Chondrocyte (in vitro differentiated cells): ENCODE measurements at regions not wholly inside any gene's neighbourhood (a gene's known extent, or its start where the extent isn't known, plus 50 kb on each side); places are given as distances from the start of the nearest gene placed in this dataset.

Experiments used
- DNase-seq: peaks from one replicate; pipeline ENCODE4 v3.0.0; 2021; ENCODE audit warnings: mixed read lengths, low spot score
- H3K27ac Mint-ChIP-seq: one replicate; pipeline ENCODE4 v1.8.0; 2021; ENCODE audit warnings: mild to moderate bottlenecking, moderate library complexity, mixed read lengths; ENCODE audit not compliant: unreplicated experiment
- H3K27me3 Mint-ChIP-seq: 2 replicates; pipeline ENCODE4 v1.8.0; 2021; ENCODE audit warnings: low read depth, mixed read lengths
- H3K36me3 Mint-ChIP-seq: 2 replicates; pipeline ENCODE4 v1.8.0; 2021; ENCODE audit warnings: low read depth, mixed read lengths
- H3K4me1 Mint-ChIP-seq: 2 replicates; pipeline ENCODE4 v1.8.0; 2021; ENCODE audit warnings: low read depth, mild to moderate bottlenecking, mixed read lengths
- H3K4me3 Mint-ChIP-seq: one replicate; pipeline ENCODE4 v1.8.0; 2021; ENCODE audit warnings: mild to moderate bottlenecking, moderate library complexity, mixed read lengths; ENCODE audit not compliant: unreplicated experiment
- H3K9me3 Mint-ChIP-seq: 2 replicates; pipeline ENCODE4 v1.8.0; 2021; ENCODE audit warnings: low read depth, mixed read lengths
- CTCF ChIP-seq: fragments of 200-600 bp; sonication (generic); IDR thresholded peaks from 2 replicates; pipeline ENCODE4 v1.5.0; 2021; ENCODE audit warnings: antibody characterized with exemption, mild to moderate bottlenecking, moderate library complexity

DNA sequence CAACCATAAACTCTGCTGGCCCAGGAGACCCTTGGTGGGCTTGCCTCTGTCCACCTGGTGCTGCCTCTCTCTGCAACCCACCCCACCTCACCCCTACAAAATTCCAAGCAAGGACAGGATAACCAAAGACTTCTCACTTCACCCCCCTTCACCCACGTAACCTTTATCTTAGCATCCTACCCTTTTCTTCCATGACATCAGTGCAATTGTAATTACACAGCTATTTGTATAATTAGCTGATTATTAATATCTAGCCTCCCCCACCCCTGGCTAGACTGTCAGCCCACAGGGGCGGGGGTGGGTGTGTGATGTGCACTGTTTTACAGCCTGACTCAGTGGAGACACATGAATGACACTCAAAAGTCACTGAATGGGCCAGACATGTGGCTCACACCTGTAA is 262.2 kb downstream of the MRTFB start:
- peaks cover 9% of the 10 kb centered on the region for H3K36me3 Mint-ChIP-seq
- no peaks in the 10 kb centered on the region for H3K4me1 Mint-ChIP-seq
- no peak overlapping the region for H3K4me3 Mint-ChIP-seq
- H3K9me3 Mint-ChIP-seq: no peaks in the 10 kb centered on the region
- no peak overlapping the region for H3K27ac Mint-ChIP-seq
- no peak for TF ChIP-seq CTCF
- no peak for DNase-seq
- no peaks in the 10 kb centered on the region for H3K27me3 Mint-ChIP-seq

- no peak overlapping the region for H3K27ac Mint-ChIP-seq
These were observed 259.9 kb downstream of the MRTFB start for GRCh38 chr16:14331020-14331419.

GRCh38 chr16:14329727-14330350 is 258.7 kb downstream of the MRTFB start:
- H3K9me3 Mint-ChIP-seq: no peaks in the 10 kb centered on the region
- peak overlapping the region; percentile 57 for H3K27ac Mint-ChIP-seq
- no peaks in the 10 kb centered on the region for H3K27me3 Mint-ChIP-seq

More at GRCh38 chr16:14331020-14331419, 259.9 kb downstream of the MRTFB start:
- no peak overlapping the region for H3K4me3 Mint-ChIP-seq
- no peak for TF ChIP-seq CTCF
- no peaks in the 10 kb centered on the region for H3K9me3 Mint-ChIP-seq
- DNase-seq: no peak
- H3K36me3 Mint-ChIP-seq: peaks cover 17% of the 10 kb centered on the region
- peaks cover 4% of the 10 kb centered on the region for H3K4me1 Mint-ChIP-seq
- no peaks in the 10 kb centered on the region for H3K27me3 Mint-ChIP-seq

GRCh38 chr16:14325502-14326401 is 254.6 kb downstream of the MRTFB start:
- H3K36me3 Mint-ChIP-seq: peaks cover 21% of the 10 kb centered on the region
- H3K4me1 Mint-ChIP-seq: peaks cover 38% of the 10 kb centered on the region
- no peak overlapping the region for H3K4me3 Mint-ChIP-seq
- DNase-seq: no peak
- peak overlapping the region; percentile 17 for H3K27ac Mint-ChIP-seq
- no peaks in the 10 kb centered on the region for H3K27me3 Mint-ChIP-seq
- no peaks in the 10 kb centered on the region for H3K9me3 Mint-ChIP-seq
- no peak for TF ChIP-seq CTCF

More at GRCh38 chr16:14329727-14330350, 258.7 kb downstream of the MRTFB start:
- no peak for TF ChIP-seq CTCF
- no peak overlapping the region for H3K4me3 Mint-ChIP-seq
- no peak for DNase-seq
- H3K4me1 Mint-ChIP-seq: peaks cover 14% of the 10 kb centered on the region
- H3K36me3 Mint-ChIP-seq: peaks cover 17% of the 10 kb centered on the region

- Mint-ChIP-seq H3K4me3 (no peak overlapping the region), H3K36me3 (peaks cover 20% of the 10 kb centered on the region), H3K27me3 (no peaks in the 10 kb centered on the region), H3K9me3 (no peaks in the 10 kb centered on the region), H3K4me1 (peaks cover 42% of the 10 kb centered on the region), H3K27ac (peak overlapping the region; percentile 55)
- DNase-seq: no peak
- TF ChIP-seq CTCF: no peak
These were observed 253.5 kb downstream of the MRTFB start for GRCh38 chr16:14324581-14324980.
